Activated T-cell treated with anti-CD3 and anti-CD28 coated beads, Interleukin-2, amount 50 U/mL, for 48 hours (primary cell): ENCODE measurements at regions not wholly inside any gene's neighbourhood (a gene's known extent, or its start where the extent isn't known, plus 50 kb on each side); places are given as distances from the start of the nearest gene placed in this dataset.
"Not testable (repeated sequence)": the region's sequence is repeated elsewhere in the genome, so short reads cannot be mapped to it uniquely, and the experiment has no call there.

Experiments used
- DNase-seq, 2 experiments: peaks; one replicate each; pipeline ENCODE4 v3.0.0-alpha.2; 2020

DNA sequence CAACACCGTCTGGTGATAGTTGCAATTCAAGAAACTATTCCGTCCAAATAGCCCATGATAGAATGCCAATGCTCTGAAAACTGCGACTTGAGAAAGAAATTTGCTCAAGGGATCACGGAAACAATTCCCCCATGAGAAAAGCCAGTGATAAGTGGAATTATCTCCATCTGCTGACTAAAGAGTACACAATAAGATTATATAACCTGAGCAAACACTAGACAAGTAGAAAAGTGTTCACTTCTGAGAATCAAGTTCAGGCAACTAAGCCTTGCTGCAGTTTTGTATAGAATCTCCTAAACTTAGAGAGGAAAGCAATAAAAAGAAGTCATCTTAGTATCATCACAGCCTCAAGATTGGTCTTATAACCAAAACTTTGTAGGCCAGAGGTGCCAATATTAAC, 336.3 kb upstream of the NRXN1 start:
- DNase-seq = no peak

- DNase-seq = no peak
Measured at GRCh38 chr2:51350100-51350499, 318.2 kb upstream of the NRXN1 start.

- DNase-seq = no peak
Measured at GRCh38 chr2:51344886-51345285, 313.0 kb upstream of the NRXN1 start.

DNA sequence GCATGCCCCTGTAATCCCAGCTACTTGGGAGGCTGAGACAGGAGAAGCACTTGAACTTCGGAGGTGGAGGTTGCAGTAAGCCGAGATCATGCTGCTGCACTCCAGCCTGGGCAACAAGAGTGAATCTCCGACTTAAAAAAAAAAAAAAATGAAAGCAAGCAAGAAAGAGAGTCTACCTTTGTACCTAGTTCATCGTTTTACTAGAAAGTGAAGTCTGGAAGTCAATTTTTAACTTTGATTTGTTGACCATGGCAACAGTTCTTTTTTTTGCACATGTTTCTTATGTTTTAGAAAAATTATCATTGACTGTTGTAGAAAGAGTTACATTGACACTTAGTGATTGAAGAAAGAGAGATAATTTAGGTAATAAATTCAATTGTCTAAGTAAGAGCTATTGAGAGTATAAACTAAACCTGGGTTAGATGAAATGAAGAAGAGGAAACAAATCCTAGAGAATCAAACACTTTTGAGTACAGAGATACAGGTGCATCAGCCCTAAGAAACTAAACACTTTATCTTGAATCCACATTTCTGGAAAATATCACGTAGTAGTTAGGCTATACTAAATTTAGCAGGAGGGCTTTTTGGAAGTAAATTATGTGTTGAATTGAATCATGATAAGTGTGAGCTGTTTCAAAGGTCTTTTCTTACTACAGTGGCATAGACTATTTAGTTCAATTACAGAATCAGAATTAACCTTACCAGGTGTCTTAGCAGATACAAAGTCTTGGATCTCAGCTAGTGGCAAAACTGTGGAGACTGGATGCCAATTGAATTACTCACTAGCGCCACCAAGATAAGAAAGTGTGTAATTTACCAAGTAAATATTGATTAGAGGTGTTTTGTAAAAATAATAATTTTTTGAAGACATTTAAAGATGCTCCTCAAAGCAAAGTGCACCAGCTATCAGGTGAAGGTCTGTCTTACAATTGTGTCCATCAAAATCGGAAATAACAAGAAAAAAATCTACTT, 303.4 kb upstream of the NRXN1 start:
- DNase-seq = no peak

- no peak for DNase-seq
Measured at GRCh38 chr2:51329512-51329911, 297.6 kb upstream of the NRXN1 start.

DNA sequence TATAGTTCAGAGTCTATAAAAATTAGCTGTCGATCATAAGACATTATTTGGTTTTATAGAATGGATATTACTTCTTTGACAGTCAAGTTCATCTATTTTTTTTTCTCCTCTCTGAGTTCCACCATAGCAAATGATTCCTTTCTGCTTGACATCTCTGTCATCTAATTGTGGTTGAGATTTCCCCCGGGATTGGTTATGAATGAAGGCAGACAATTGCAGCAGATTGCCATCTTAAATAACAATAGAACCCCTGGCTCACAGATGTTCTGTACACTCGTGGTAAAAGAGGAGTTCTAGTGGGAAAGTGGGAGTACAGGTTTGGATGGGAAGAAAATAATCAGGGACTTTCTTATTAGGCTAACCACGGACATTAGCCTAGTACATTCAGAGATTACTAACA, 292.1 kb upstream of the NRXN1 start:
- DNase-seq = no peak

DNA sequence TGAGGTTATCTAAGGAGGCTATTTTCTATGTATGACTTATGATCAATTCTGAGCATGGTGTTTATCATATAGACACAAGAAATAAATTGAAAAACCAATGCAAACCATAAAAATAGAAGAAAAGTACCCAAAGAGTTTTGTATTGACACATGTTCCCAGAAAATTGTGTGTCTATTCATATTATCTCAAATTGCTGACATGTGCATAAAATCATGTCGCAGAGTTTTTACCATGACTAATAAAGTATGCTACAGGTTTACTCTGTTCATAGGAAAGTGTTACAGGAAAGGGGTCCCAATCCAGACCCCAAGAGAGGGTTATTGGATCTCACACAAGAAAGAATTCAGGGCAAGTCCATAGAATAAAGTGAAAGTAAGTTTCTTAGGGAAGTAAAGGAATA, 290.7 kb upstream of the NRXN1 start:
- DNase-seq = no peak

- no peak for DNase-seq
Measured at GRCh38 chr2:51304311-51304710, 272.4 kb upstream of the NRXN1 start.

- no peak for DNase-seq
Measured at GRCh38 chr2:51301381-51301780, 269.4 kb upstream of the NRXN1 start.

DNA sequence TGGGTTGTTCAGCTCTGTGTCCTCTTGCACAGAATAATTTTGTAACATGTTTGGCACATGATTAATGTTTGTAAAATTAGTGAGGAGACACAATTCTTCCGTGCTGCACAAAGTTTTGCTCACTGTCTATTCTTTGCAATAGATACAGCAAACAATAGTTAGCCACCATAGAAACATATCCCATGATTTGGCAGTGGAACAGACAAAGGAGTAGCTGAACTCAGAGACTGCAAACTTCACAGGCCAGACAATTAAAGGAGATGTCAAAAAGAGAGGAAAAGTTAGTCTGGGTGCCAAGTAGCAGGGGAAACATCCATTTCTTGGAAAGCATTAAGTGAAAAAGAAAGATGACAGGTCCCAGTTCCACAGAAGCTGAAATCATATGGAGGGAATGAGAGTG, 267.4 kb upstream of the NRXN1 start:
- no peak for DNase-seq

DNA sequence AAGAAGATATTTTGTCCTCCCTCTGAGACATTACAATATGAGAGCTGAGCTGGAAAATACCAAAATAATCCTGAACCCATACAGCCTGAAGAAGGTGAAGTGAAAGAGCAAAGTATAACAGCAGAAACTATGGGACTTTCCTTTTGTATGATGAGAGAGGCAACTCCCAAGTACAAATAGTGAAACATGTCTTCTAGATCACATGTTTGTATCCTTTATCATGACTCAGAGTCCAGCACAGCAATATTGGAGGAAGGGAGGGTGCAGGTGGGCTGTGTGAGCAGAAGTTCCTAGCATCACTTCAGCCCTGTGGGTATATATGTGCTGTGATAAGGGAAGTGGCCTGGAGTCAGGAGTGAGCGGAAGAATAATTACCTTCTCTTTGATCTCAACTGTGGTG, 265.6 kb upstream of the NRXN1 start:
- no peak for DNase-seq

- no peak for DNase-seq
Measured at GRCh38 chr2:51293566-51294200, 261.8 kb upstream of the NRXN1 start.

- no peak for DNase-seq
Measured at GRCh38 chr2:51291762-51292551, 260.0 kb upstream of the NRXN1 start.

GRCh38 chr2:51290725-51291124, 258.8 kb upstream of the NRXN1 start:
- DNase-seq = no peak

- DNase-seq = no peak
Measured at GRCh38 chr2:51289045-51289444, 257.1 kb upstream of the NRXN1 start.

- no peak for DNase-seq
Measured at GRCh38 chr2:51268191-51268590, 236.3 kb upstream of the NRXN1 start.

DNA sequence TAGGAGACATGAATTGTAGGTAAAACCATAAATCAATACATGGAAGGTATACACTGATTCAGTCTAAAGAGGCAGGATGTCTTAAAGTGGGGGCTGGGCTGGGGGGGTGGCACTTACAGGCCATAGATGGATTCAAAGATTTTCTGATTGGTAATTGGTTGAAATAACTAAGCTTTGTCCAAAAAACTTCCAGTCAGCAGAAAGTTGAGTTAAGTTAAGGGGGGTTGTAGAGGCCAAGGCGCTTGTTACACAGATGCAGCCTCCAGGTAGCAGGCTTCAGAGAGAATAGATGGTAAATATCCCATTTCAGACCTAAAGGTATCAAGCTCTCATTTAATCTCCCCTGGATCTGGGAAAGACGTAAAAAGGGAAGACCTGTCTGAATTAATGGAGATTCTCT, 233.6 kb upstream of the NRXN1 start:
- DNase-seq = no peak

GRCh38 chr2:51263951-51264350, 232.0 kb upstream of the NRXN1 start:
- no peak for DNase-seq

DNA sequence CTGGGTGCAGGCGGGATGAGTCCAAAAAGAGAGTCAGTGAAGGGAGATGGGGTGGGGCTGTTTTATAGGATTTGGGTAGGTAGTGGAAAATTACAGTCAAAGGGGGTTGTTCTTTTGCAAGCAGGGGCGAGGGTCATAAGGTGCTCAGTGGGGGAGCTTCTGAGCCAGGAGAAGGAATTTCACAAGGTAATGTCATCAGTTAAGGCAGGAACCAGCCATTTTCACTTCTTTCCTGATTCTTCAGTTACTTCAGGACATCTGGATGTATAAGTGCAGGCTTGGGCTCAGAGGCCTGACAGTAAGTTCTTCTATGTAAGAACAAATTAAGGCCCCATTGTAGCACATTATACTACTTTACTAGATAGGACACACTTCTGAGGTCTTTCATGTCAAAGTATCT, 231.2 kb upstream of the NRXN1 start:
- DNase-seq = not testable (repeated sequence)

DNA sequence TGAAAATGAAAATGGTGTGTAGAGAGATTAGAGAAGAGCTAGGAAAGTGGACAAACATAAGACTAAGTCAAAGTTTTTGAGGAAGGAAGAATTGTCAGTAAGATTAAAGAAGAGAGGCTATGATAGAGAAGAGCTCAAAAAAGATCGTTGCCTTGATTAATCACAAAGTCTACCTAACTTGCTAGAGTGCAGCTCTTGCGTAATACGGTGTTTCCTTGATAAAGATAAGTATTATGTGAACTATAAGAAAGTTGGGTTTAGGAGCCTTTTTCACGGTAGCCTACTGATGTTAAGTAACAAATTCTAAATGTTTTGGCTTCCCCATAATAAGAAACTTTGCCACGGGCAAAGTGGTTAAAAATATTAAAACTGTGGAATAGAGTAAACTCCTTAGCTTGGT, 226.4 kb upstream of the NRXN1 start:
- no peak for DNase-seq

DNA sequence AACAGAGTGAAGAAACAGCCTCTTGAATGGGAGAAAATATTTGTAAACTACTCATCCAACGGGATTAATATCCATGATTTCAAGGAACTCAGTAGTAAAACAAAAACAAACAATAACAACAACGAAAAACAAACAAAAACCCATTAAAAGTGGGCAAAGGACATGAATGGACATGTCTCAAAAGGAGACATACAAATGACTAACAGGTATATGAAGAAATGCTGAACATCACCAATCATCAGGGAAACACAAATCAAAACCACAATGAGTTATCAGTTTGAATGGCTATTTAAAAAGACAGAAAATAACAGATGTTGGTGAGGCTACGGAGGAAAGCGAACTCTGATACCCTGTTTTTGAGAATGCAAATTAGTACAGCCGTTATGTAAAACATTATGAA, 224.8 kb upstream of the NRXN1 start:
- DNase-seq = no peak

GRCh38 chr2:51251356-51251755, 219.4 kb upstream of the NRXN1 start:
- DNase-seq = no peak

GRCh38 chr2:51247252-51247805, 215.4 kb upstream of the NRXN1 start:
- no peak for DNase-seq
